GM12892 (cell line): ENCODE measurements at regions not wholly inside any gene's neighbourhood (a gene's known extent, or its start where the extent isn't known, plus 50 kb on each side); places are given as distances from the start of the nearest gene placed in this dataset.

Source experiments
- POLR2A ChIP-seq: IDR thresholded peaks from 2 replicates; pipeline ENCODE4 v1.6.1; 2011; ENCODE audit warnings: low read depth, low read length, control low read depth
- POLR2AphosphoS5 ChIP-seq: IDR thresholded peaks from 2 replicates; pipeline ENCODE4 v1.6.1; 2011; ENCODE audit warnings: low read depth, low read length, control low read depth
- TAF1 ChIP-seq: IDR thresholded peaks from 2 replicates; pipeline ENCODE4 v1.6.1; 2011; ENCODE audit warnings: low read depth, mild to moderate bottlenecking, control low read depth, low read length, borderline replicate concordance

- no peak for TF ChIP-seq TAF1
- no peak for TF ChIP-seq POLR2A
- no peak for TF ChIP-seq POLR2AphosphoS5
These were observed 84.2 kb upstream of the MARCKS start for GRCh38 chr6:113772961-113773360.
